ENCODE measurements at regions not wholly inside any gene's neighbourhood (a gene's known extent, or its start where the extent isn't known, plus 50 kb on each side); places are given as distances from the start of the nearest gene placed in this dataset.

GRCh38 chr2:236632295-236633218 lies 62.9 kb downstream of the ACKR3 start:
- DNase-seq (ENCODE audit: low read depth): no peak
- TF ChIP-seq, protein P1, sequence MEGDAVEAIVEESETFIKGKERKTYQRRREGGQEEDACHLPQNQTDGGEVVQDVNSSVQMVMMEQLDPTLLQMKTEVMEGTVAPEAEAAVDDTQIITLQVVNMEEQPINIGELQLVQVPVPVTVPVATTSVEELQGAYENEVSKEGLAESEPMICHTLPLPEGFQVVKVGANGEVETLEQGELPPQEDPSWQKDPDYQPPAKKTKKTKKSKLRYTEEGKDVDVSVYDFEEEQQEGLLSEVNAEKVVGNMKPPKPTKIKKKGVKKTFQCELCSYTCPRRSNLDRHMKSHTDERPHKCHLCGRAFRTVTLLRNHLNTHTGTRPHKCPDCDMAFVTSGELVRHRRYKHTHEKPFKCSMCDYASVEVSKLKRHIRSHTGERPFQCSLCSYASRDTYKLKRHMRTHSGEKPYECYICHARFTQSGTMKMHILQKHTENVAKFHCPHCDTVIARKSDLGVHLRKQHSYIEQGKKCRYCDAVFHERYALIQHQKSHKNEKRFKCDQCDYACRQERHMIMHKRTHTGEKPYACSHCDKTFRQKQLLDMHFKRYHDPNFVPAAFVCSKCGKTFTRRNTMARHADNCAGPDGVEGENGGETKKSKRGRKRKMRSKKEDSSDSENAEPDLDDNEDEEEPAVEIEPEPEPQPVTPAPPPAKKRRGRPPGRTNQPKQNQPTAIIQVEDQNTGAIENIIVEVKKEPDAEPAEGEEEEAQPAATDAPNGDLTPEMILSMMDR (IDR thresholded peaks at IDR 0.05; ENCODE audit: low read depth, low read length, missing control alignments): no peak

GRCh38 chr2:236633219-236633570 lies 63.6 kb downstream of the ACKR3 start:
- DNase-seq (ENCODE audit: low read depth): no peak
- H3K4me3 ChIP-seq (ENCODE audit: low read depth, low read length): no peak overlapping the region
- TF ChIP-seq, protein P1 (IDR thresholded peaks at IDR 0.05; ENCODE audit: low read depth, low read length, missing control alignments): no peak

More at GRCh38 chr2:236632295-236633218, 62.9 kb downstream of the ACKR3 start:
- no peak overlapping the region for H3K4me3 ChIP-seq (ENCODE audit: low read depth, low read length)

- DNase-seq (ENCODE audit: low read depth): no peak
- H3K4me3 ChIP-seq (ENCODE audit: low read depth, low read length): no peak overlapping the region
- TF ChIP-seq, protein P1 (IDR thresholded peaks at IDR 0.05; ENCODE audit: low read depth, low read length, missing control alignments): no peak
Measured at GRCh38 chr2:236633775-236634560, 64.3 kb downstream of the ACKR3 start.

GRCh38 chr2:236636261-236636660 lies 66.6 kb downstream of the ACKR3 start:
- TF ChIP-seq, protein P1 (IDR thresholded peaks at IDR 0.05; ENCODE audit: low read depth, low read length, missing control alignments): no peak
- no peak for DNase-seq (ENCODE audit: low read depth)
- H3K4me3 ChIP-seq (ENCODE audit: low read depth, low read length): no peak overlapping the region

DNA sequence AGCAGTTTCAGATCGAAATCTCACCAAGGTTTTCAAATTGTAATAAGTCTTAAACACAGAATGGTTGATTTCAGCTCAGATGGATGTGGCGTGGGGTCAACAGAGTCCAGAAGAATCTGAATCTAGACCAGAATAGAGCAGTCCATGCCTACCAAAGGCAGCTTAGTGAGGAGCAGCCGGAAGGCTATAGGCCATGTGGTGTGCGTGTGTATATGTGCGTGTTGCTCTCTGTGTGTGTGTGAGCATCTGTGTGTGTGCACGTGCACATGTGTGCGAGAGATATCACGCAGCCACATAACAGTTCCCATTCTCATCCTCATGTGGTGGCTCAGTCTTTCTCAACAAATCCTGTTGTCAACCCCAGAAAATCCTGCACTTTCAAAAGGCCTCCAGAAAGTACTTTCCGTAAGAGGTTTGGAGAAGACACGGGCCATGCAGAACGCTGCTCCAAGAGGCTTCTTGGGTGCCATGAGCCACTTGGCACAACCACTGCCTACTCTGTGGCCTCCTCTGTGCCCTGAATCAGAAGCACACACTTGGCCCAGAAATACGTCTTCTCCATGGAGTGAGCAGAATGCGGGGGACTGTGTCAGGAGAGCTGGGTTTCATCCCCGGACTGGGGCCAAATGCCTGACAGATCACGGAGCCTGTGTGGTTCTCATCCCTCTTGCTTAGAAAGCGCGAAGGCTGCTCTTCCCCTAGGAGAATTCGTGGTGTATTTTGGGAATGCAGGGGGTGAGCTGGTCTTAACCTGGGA lies 67.3 kb downstream of the ACKR3 start:
- TF ChIP-seq, protein P1 (IDR thresholded peaks at IDR 0.05; ENCODE audit: low read depth, low read length, missing control alignments): no peak
- H3K4me3 ChIP-seq (ENCODE audit: low read depth, low read length): no peak overlapping the region
- DNase-seq (ENCODE audit: low read depth): no peak

DNA sequence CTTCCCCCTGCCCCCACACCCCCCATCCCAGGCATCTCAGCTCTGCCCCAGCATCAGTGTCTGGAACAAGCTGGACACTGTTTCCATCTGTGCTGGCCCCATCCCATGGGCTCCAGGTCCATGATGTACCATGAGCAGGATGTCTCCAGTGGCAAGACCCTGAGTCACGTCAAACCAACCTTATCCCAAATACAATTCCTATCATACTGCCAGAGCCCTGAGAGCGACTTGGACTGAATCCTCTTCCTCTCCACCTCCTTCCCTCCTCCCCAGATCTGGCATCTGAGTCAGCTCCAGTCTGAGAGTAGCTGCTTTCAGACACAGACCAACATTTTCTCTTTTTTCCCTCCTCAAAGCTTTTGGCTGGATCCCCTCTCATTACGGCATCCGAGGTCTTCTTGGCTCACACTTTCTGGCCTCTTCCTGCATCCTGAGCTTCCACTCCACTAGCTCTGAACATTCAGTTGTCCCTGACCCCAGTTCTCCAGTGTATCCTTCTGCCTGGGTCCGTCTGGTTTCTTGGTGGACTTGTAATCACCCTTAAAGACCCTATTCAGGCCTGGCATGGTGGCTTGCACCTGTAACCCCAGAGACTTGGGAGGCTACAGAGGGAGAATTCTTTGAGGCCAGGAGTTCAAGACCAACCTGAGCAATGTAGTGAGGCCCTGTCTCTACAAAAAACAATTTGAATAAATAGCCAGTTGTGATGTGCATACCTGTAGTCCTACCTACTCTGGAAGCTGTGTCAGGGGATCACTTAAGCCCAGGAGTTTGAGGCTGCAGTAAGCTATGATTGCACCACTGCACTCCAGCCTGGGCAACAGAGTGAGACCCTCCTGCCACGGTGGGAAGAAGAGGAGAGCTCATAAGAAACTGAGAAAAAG lies 68.3 kb downstream of the ACKR3 start:
- TF ChIP-seq, protein P1 (IDR thresholded peaks at IDR 0.05; ENCODE audit: low read depth, low read length, missing control alignments): no peak
- no peak overlapping the region for H3K4me3 ChIP-seq (ENCODE audit: low read depth, low read length)
- no peak for DNase-seq (ENCODE audit: low read depth)

All from GM12864 (cell line).